ENCODE measurements at regions not wholly inside any gene's neighbourhood (a gene's known extent, or its start where the extent isn't known, plus 50 kb on each side); places are given as distances from the start of the nearest gene placed in this dataset.

GRCh38 chr22:47283616-47284270 lies 521.3 kb downstream of the TBC1D22A start:
- DNase-seq: no peak

DNA sequence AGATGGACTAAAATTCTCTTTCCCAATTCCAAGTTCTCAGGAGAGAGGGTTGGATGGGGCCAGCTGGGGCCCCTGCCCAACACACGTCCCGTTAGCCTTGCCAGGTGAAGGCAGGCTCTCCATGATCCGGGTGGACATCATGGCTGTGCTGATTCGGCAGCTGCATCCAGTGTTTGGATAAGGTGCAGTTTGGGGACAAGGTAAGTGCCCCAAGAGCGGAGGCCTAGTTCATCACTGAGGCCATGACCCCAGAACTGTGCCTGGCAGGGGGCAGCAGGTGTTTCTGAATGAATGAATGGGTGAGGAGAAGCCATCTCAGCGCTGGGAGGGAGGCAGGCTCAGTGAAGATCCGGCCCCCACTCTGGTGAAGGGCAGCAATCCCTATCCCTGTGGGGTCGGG lies 520.4 kb downstream of the TBC1D22A start:
- no peak for DNase-seq

DNA sequence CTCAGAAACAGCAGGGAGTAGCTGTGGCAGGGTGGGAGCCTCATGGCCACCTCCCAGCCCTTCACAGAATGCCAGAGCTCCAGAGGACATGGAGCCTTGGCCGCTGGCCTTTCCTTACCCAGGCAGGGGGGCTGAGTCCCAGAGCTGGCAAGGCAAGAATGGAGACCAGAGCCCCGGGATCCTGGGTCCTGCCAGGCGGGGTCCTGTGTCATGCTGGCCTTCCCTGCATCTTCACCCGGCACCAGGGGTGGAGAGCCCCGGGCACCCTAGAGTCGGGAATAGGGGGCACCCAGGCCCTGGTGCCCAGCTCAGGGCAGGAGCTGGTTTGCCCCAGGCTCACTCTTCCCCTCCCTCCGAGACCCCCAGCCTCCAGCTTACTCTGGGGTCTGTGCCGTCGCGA lies 519.9 kb downstream of the TBC1D22A start:
- DNase-seq: no peak

GRCh38 chr22:47281126-47282106 lies 519.0 kb downstream of the TBC1D22A start:
- DNase-seq: no peak

DNA sequence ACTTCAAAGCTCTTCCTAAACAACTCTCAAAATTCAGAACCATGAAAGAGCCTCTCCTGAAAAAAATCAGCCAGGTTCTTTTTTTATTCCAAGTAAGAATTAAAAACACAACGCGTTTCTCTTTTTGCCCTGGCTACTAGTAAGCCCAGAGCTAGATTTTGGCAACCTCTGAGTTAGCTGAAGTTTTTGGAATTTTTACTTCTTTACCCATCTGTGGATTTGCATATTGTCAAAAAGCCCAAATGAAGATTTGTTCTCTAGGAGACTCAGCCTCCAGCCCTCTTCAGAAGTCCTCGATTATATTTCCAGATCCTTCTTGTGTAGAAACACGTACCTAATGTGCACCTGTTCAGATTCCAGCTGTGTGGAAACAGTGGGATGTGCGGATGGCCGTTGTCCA lies 517.9 kb downstream of the TBC1D22A start:
- DNase-seq: no peak

GRCh38 chr22:47279746-47280145 lies 517.3 kb downstream of the TBC1D22A start:
- no peak for DNase-seq

DNA sequence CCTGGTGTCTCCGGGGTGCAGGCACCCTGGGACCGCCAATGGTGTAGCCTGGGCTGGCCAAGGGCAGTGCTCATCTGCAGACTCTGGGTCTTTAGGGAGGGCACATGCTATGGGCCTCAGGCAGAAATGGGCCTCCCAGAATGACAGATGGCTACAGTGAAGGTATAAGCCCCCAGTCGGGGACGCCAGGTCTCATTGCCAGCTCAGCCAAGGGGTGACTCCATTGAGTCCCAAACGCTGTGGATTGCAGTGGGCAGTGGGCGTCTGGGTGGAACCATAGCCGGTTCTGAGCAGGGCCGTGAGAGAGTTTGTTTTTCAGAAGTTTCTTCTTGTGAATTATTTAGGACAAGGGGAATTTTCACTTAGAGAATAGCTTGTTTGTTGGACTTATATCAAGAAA lies 516.9 kb downstream of the TBC1D22A start:
- DNase-seq: no peak

DNA sequence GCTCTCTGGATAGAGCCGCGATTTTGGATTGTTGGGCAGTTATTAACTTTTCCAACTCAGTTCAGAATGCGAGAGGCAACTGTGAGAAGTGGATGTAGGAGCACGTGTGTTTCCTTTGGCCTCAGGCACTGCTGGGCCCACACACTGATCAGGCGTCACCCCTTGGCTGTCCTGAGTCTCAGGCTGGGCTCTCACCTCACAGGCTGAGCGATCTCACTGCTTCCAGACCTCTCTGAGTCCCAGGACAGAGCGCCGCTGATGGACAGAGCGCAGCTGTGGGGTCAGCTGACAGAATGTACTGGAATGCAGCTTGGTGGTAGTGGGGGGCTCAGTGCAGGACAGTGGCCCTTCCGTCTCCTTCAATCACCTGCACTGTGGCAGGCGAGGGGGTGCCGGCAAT lies 516.2 kb downstream of the TBC1D22A start:
- no peak for DNase-seq

DNA sequence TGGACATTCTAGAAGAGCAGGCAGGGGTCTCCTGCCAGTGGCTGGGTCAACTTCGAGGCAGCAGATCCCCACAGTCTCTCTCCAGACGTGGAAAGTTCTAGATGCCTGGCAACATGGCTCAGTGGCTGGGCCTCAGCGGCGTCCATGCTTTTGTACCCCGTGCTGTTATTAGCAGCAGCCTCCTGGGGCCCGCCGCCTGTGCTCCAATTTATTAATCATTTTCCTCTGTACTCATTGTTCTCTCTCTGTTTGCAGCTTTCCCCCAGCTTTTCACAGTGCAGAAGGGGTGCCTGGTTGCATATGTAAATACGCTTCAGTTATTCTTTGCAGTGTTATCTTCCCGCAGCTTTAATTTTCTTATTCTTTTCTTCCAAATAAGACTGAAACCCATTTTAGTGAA lies 515.1 kb downstream of the TBC1D22A start:
- no peak for DNase-seq

- DNase-seq: no peak
Observed at GRCh38 chr22:47276991-47277390, 514.5 kb downstream of the TBC1D22A start.

GRCh38 chr22:47276450-47276820 lies 514.0 kb downstream of the TBC1D22A start:
- no peak for DNase-seq

GRCh38 chr22:47275605-47276449 lies 513.4 kb downstream of the TBC1D22A start:
- no peak for DNase-seq

DNA sequence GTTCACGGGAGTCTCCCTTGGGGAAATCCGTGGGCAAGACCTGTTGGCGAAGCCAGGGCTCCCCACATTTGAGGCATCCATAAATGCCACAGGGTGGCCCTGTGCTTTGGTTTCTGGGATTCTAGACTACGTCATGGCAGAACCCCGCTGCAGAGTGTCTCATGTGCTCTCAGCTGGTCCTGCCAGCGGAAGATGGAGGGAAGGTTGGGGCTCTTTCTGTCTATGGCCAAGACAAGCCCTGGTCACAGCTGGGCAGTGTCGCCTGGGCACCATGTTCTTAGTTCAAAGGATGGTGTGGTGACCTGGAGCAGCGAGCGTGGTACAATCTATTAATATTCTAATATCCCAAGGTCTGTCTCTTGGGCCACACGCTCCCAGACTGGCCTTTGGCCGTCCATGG lies 511.7 kb downstream of the TBC1D22A start:
- no peak for DNase-seq

GRCh38 chr22:47270463-47271135 lies 508.1 kb downstream of the TBC1D22A start:
- DNase-seq: no peak

DNA sequence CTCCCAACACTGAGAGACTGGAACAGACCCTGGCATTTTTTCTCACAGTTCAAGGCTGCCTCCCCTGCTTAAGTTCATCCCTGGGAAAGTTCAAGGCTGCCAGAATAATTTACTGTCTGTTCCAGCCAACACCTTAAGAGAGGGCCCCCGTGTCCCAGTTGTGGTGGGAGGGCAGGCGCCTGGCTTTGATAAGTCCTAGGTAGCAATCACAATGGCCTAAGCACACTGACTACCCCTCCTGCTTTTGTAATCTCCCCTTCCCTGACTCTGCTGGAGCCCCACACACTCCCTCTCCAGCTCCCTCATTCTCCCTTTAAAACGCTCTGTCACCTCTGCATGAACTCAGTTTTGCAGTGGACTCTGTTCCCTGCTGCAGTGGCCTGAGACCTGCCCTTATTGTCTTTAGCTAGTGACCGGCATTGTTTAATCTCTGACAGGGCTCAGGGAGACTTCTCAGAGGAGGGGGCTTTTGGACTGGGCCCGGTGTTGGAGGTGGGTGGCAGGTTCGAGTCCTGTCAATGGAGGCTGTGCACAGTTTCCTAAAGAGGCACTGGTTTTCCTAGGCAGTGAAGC lies 507.2 kb downstream of the TBC1D22A start:
- DNase-seq: no peak

GRCh38 chr22:47267513-47268282 lies 505.2 kb downstream of the TBC1D22A start:
- DNase-seq: no peak

- DNase-seq: no peak
Observed at GRCh38 chr22:47266329-47266728, 503.9 kb downstream of the TBC1D22A start.

DNA sequence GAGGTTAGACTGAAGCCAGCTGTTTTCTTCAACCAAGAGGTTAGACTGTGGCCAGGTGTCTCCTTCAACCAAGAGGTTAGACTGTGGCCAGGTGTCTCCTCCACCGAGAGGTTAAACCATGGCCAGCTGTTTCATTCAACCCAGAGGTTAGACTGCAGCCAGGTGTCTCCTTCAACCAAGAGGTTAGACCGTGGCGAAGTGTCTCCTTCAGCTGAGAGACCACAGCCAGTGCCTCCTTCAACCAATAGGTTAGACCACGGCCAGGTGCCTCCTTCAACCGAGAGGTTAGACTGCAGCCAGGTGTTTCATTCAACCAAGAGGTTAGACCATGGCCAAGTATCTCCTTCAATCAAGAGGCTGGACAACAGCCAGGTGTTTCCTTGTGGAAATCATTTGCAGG lies 498.1 kb downstream of the TBC1D22A start:
- no peak for DNase-seq

- DNase-seq: no peak
Observed at GRCh38 chr22:47259990-47260389, 497.5 kb downstream of the TBC1D22A start.

- no peak for DNase-seq
Observed at GRCh38 chr22:47259049-47259448, 496.6 kb downstream of the TBC1D22A start.

- no peak for DNase-seq
Observed at GRCh38 chr22:47257976-47258375, 495.5 kb downstream of the TBC1D22A start.

GRCh38 chr22:47257566-47257965 lies 495.1 kb downstream of the TBC1D22A start:
- no peak for DNase-seq

All from 8988T (cell line).